ENCODE measurements at regions not wholly inside any gene's neighbourhood (a gene's known extent, or its start where the extent isn't known, plus 50 kb on each side); places are given as distances from the start of the nearest gene placed in this dataset.
A peak's percentile ranks its signal among the peaks of the same experiment; 100 is the strongest.
"Not testable (repeated sequence)": the region's sequence is repeated elsewhere in the genome, so short reads cannot be mapped to it uniquely, and the experiment has no call there.

DNA sequence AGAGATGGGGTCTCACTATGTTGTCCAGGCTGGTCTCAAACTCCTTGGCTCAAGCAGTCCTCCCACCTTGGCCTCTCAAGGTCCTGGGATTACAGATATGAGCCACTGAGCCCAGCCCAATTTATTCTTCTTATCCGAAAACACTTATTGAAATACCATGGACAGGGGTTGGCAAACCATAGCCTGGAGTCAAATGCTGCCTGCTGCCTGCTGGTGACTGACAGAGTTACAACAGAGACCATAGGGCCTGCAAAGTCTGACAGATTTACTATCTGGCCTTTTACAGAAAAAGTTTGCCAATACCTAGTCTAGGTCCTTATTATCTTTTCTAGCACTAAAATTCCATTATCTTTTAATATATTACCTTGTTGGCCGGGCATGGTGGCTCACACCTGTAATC is 87.1 kb upstream of the ZNF281 start:
- DNase-seq = no peak

- DNase-seq = no peak
These were observed 86.1 kb upstream of the ZNF281 start for GRCh38 chr1:200495901-200496300.

GRCh38 chr1:200493344-200493743 is 83.5 kb upstream of the ZNF281 start:
- peak in 1 of 2 experiments; percentile 31 for DNase-seq

- no peak for DNase-seq
These were observed 81.3 kb upstream of the ZNF281 start for GRCh38 chr1:200491103-200491502.

- no peak for DNase-seq
These were observed 80.3 kb upstream of the ZNF281 start for GRCh38 chr1:200490183-200490582.

DNA sequence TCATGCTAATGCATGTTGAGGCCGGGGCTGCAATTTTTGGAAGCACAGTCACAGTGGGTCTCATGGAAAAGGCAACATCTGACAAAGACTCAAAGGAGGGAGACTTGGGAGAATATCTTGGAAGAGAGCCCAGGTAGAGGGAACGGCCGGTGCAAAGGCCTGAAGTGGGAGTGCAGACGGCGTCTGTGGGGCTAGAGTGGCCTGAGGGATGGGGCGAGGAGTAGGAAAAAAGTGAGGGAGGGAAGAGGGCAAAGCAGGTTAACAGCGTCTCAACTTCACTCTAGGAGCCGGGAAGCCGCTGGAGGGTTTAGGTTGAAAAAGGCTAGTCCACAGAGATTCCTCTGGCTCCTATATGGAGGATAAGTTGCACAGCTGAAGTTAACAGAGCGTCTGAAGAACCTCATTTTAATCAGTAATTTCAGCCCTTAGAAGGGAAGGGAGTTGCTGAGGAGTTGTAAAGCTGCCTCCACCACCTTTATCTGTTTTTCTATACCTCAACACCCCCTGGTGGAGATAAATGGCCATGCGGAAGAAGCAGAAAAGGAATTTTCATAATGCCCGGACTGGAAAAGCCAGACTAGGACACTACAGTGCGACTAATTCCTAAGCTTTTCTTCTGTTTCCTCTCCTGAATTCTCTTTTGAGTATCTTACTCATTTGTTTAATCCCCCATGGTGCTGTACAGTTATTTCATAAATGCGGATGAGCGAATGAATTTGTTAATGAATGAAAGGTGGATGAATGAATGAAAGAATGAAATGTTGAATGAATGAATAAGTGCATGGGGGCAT is 78.7 kb upstream of the ZNF281 start:
- DNase-seq = peak; percentile 18 to 68

GRCh38 chr1:200487650-200488049 is 77.8 kb upstream of the ZNF281 start:
- no peak for DNase-seq

DNA sequence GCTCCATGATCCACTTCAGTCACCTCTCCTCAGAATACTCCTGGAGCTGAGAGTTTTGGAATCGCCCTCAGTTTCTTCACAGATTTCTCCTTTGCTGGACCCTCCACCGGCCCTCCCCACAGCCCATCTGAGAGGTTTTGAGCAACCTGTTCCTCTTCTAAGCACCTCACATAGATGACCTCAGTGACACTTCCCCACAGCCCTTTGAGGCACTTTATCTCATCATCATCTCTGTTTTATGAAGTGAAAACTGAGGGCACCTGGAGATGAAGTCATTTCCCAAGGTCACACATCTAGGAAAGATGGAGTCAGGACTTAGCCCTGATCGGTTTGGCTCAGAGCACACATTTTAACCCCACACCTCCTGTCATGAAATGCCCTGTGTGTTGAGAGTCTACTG is 76.8 kb upstream of the ZNF281 start:
- no peak for DNase-seq

DNA sequence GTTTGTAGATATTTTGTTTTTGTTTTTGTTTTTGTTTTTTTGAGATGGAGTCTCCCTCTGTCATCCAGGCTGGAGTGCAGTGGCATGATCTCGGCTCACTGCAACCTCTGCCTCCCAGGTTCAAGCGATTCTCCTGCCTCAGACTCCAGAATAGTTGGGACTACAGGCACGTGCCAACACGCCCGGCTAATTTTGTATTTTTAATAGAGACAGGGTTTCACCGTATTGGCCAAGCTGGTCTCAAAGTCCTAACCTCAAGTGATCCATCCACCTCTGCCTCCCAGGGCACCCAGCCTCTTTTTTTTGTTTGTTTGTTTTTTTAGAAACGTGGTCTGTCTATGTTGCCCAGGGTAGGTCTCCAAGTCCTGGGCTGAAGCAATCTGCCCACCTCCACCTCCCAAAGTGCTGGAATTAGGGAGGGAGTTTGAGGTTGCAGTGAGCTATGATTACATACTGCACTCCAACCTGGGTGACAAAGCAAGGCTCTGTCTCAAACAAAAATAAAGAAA is 74.7 kb upstream of the ZNF281 start:
- DNase-seq = not testable (repeated sequence)

DNA sequence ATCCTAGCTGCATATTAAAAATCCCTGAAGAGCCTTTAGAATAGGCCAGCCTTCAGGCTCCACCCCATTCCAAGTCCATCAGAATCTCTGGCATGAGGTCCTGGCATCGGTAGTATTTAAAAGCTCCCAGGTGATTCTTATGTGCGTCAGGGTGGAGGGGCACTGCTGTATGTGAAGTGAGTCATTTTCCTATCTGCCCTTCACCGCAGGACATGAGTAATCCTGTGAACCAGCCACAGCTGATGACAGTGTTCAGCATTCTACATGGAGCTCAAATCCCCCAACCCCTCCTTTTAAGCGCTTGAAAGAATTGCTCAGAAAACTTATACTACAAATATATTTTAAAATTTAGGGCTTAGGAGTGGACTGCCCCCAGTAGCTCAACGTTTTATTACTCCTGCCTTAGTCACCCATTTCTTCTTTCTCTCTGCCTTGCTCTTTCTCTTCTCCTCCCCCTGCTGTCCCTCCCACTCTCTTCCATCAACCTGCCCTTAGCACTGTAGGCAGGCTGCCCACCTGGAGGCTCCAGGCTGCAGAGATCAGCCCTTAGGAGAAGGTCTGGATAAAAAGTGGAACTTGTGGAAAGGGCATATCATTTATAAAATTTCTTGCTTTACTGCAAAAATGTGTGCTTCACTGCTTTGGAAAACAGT is 73.8 kb upstream of the ZNF281 start:
- DNase-seq = no peak

- DNase-seq = no peak
These were observed 71.1 kb upstream of the ZNF281 start for GRCh38 chr1:200480964-200481363.

DNA sequence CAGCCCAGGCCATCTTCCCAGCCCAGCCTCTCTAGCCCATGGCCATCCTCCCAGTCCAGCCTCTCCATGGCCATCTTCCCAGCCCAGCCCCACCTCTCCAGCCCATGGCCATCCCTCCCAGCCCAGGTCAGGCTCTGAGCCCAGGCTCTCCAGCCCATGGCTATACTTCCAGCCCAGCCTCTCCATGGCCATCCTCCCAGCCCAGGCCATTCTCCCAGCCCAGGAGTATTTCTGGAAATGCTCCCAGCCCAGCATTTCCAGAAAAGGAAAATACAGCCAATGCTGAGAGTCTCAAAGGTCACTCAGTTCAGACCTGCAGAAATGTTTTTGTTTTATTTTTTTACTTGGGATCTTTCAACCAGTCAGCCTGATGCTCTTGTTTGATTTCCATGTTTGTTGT is 70.0 kb upstream of the ZNF281 start:
- DNase-seq = no peak

- DNase-seq = no peak
These were observed 69.2 kb upstream of the ZNF281 start for GRCh38 chr1:200478945-200479558.

DNA sequence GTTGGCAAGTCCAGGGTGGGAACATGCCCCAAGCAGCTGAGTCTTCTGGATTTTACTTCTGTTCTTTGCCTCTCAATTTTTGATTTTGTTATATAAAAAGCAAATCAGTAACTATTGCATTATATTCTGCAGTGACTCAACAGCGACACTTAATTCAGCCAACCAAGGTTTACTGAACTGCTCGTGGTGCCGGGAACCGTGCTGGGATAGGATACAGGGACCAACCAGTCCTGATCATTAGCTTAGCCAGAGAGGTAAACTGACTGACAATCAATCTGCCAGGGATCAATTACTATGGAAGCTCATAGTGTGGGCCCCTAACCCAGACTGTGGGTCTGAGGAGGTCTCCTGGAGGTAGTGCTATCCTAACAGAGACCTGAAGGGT is 68.4 kb upstream of the ZNF281 start:
- DNase-seq = no peak

DNA sequence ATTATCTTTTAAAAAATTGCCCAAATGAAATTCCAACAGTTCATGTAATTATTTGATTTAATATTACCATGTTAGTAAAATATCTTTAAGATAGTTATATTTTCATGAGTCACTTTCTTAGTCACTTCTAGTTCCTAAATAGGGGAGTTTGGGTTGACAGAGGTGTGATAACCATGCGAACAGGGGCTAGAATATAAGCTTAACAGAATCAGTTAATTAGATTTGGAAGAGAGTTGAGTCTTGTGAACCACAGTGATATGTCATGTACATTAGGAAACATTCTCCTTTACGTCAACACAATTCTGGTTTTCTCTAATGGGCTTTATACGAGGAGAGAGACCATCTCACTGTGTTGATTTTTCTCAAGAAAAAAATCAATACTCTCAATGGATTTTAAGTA is 64.8 kb upstream of the ZNF281 start:
- no peak for DNase-seq

GRCh38 chr1:200473698-200474371 is 64.0 kb upstream of the ZNF281 start:
- DNase-seq = no peak

DNA sequence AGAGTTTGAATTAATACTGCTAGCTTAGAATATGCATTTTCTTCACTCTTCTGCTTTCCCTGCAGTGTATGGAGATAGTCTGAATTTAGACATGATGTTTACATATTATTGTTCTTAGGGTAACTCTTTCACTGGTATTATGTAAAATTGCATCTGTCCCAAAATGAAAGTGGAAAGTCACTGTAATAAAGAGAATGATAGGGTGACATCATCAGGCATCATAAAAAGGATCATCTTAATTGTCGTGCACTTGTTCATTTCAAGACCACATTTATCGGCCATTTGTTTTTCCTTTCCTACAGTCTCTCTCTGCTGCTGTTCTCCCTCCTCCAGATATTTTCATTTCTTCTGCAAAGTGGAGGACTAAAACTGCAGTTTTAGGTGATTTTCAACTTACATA is 61.9 kb upstream of the ZNF281 start:
- DNase-seq = no peak

DNA sequence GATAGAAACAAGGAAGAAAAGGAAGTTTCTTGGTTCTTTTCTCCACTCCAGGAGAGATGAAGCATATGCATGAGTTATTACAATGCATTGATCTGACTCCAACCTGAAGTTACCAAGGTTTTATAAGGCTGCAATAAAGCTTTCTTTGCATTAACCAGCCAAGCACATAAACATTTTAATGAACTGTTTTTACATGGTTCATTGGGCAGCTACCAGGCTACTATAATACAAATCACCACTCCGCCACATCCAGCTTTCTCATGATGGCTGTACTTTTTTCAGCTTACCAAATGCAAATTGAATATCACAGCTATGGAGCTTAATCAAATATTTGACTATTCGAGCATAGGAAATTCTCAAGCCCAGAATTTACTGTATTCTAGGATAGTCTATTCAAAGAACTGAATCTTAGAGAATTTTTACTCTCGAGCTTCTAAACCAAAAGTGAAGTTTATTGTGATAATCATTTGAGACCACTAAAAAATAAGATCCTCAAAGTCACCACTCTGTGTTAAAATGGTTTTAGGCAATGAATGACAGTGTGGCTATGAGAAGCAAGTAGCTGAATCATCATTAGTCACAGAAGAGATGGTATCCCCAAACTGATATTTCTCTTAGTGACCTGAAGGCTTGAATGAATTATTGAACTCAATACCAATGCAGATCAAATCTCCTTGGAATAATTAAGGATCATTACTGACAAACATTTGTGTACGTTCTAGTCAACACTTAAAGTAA is 58.6 kb upstream of the ZNF281 start:
- no peak for DNase-seq

DNA sequence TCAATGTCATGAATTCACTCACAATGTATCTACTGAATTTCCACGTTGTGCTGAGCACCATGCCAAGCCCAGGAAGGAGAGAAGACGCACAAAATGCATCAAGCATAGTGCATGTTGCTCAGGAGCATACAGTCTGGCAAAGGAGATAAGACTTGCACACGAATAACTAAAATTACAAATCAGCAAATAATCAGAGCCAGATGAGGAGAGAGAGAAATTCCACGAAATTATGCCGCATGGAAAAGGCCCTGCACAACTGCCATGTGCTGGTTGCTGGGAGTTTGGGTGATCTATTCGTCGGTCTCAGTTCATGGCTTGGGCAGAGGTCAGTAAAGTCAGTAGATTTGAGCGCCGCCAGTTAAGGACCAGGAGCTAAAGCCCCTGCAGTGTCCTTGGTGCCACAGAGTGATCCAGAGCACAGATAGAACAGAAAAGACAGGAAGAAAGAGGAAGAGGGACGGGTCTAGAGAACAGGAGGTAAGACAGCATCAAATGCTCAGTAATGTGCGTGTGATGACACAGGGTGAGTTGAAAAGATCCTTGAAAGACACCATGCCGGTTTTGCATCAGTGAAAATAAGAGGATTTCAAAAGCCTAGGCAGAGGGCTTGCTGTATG is 55.1 kb upstream of the ZNF281 start:
- no peak for DNase-seq
